Hepatocyte (in vitro differentiated cells): ENCODE measurements at regions not wholly inside any gene's neighbourhood (a gene's known extent, or its start where the extent isn't known, plus 50 kb on each side); places are given as distances from the start of the nearest gene placed in this dataset.
A peak's percentile ranks its signal among the peaks of the same experiment; 100 is the strongest.

Experiments
- DNase-seq: peaks from one replicate; pipeline ENCODE4 v3.0.0-alpha.2; 2016; ENCODE audit warnings: low spot score
- H2AFZ ChIP-seq: fragments of 200-600 bp; sonication (generic); 2 replicates; pipeline ENCODE4 v1.6.0; 2016; ENCODE audit warnings: antibody characterized with exemption, mild to moderate bottlenecking
- H3K27ac ChIP-seq: fragments of 200-600 bp; sonication (generic); 2 replicates; pipeline ENCODE4 v1.5.1; 2016; ENCODE audit warnings: mild to moderate bottlenecking
- H3K27me3 ChIP-seq: fragments of 200-600 bp; sonication (generic); 2 replicates; pipeline ENCODE4 v1.6.1; 2016
- H3K36me3 ChIP-seq: fragments of 200-600 bp; sonication (generic); replicated peaks from 2 replicates; pipeline ENCODE4 v1.5.1; 2016; ENCODE audit warnings: low read depth; ENCODE audit not compliant: insufficient read depth
- H3K4me1 ChIP-seq: fragments of 200-600 bp; sonication (generic); 2 replicates; pipeline ENCODE4 v1.5.1; 2016; ENCODE audit warnings: mild to moderate bottlenecking, moderate library complexity; ENCODE audit not compliant: insufficient read depth
- H3K4me2 ChIP-seq: fragments of 200-600 bp; sonication (generic); 2 replicates; pipeline ENCODE4 v1.6.0; 2016
- H3K4me3 ChIP-seq: fragments of 200-600 bp; sonication (generic); 2 replicates; pipeline ENCODE4 v1.5.1; 2016; ENCODE audit warnings: mild to moderate bottlenecking
- H3K79me2 ChIP-seq: fragments of 200-600 bp; sonication (generic); 2 replicates; pipeline ENCODE4 v1.6.0; 2017; ENCODE audit warnings: mild to moderate bottlenecking
- H3K9me2 ChIP-seq: fragments of 200-600 bp; sonication (generic); replicated peaks from 2 replicates; pipeline ENCODE4 v1.6.0; 2017; ENCODE audit warnings: mild to moderate bottlenecking; ENCODE audit not compliant: insufficient read depth
- H3K9me3 ChIP-seq: fragments of 200-600 bp; sonication (generic); 2 replicates; pipeline ENCODE4 v1.5.1; 2016; ENCODE audit warnings: low read depth, mild to moderate bottlenecking
- H4K20me1 ChIP-seq: fragments of 200-600 bp; sonication (generic); 2 replicates; pipeline ENCODE4 v1.6.0; 2016; ENCODE audit warnings: mild to moderate bottlenecking; ENCODE audit not compliant: insufficient read depth, poor library complexity, severe bottlenecking
- CTCF ChIP-seq: fragments of 200-600 bp; sonication (generic); IDR thresholded peaks from 2 replicates; pipeline ENCODE4 v1.5.1; 2016; ENCODE audit warnings: antibody characterized with exemption, mild to moderate bottlenecking; ENCODE audit not compliant: poor library complexity
- EZH2 ChIP-seq: fragments of 200-600 bp; sonication (generic); IDR thresholded peaks from 2 replicates; pipeline ENCODE4 v1.6.1; 2016; ENCODE audit warnings: antibody characterized with exemption, mild to moderate bottlenecking, borderline replicate concordance
- EZH2phosphoT487 ChIP-seq: fragments of 200-600 bp; sonication (generic); IDR thresholded peaks from one replicate; pipeline ENCODE4 v1.6.1; 2018; ENCODE audit warnings: antibody characterized with exemption, mild to moderate bottlenecking, low read depth, moderate library complexity; ENCODE audit not compliant: unreplicated experiment, severe bottlenecking
- WGBS: methylation state at CpG from one replicate; pipeline ENCODE4 v1.1.6; 2016; ENCODE audit warnings: low lambda C conversion rate; ENCODE audit errors: missing lambda C conversion rate; 5-methylcytosine and 5-hydroxymethylcytosine counted together

DNA sequence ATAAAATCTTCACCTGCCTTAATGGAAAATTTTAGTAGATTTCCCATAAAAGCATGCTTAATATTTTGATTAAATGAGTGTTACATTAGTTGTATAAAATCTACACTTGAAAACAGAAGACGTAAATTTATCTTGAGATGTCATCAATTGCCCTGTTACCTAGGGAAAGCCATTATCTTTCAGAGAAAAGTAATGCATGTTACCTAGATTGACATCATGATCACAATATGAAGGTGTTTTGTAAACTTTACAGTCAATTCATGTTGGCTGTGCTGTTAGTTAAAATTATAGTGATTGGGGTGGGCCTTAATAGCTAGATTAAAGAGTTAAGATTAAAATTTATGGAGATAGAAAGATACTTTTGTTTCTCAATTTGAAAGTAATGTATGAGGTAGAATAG lies 293.2 kb upstream of the PCDH18 start:
- no peak for DNase-seq
- no peak overlapping the region for H3K4me2 ChIP-seq
- H3K27ac ChIP-seq, result no peak overlapping the region
- H3K36me3 ChIP-seq, result no peaks in the 10 kb centered on the region
- H3K4me1 ChIP-seq, result no peaks in the 10 kb centered on the region
- H3K9me2 ChIP-seq, result no peaks in the 10 kb centered on the region
- no peak overlapping the region for H2AFZ ChIP-seq
- H3K79me2 ChIP-seq, result no peaks in the 10 kb centered on the region
- no peak for TF ChIP-seq EZH2phosphoT487
- no peak for TF ChIP-seq CTCF
- TF ChIP-seq EZH2, result no peak
- H3K4me3 ChIP-seq, result no peak overlapping the region
- H3K9me3 ChIP-seq, result no peaks in the 10 kb centered on the region
- H3K27me3 ChIP-seq, result no peaks in the 10 kb centered on the region
- WGBS, result 87% methylated on average over 1 of the region's 1 CpG
- no peaks in the 10 kb centered on the region for H4K20me1 ChIP-seq

- H3K4me2 ChIP-seq, result no peak overlapping the region
- no peaks in the 10 kb centered on the region for H3K79me2 ChIP-seq
- no peak overlapping the region for H3K4me3 ChIP-seq
- no peaks in the 10 kb centered on the region for H3K9me2 ChIP-seq
- H4K20me1 ChIP-seq, result no peaks in the 10 kb centered on the region
- no peaks in the 10 kb centered on the region for H3K27me3 ChIP-seq
- no peak overlapping the region for H2AFZ ChIP-seq
- no peaks in the 10 kb centered on the region for H3K9me3 ChIP-seq
- no peak for DNase-seq
- H3K4me1 ChIP-seq, result no peaks in the 10 kb centered on the region
- no peak overlapping the region for H3K27ac ChIP-seq
- 95% methylated on average over 2 of the region's 2 CpGs for WGBS
- no peaks in the 10 kb centered on the region for H3K36me3 ChIP-seq
- TF ChIP-seq EZH2phosphoT487 (no peak), EZH2 (no peak), CTCF (no peak)
Observed at GRCh38 chr4:137823007-137823406, 290.7 kb upstream of the PCDH18 start.

DNA sequence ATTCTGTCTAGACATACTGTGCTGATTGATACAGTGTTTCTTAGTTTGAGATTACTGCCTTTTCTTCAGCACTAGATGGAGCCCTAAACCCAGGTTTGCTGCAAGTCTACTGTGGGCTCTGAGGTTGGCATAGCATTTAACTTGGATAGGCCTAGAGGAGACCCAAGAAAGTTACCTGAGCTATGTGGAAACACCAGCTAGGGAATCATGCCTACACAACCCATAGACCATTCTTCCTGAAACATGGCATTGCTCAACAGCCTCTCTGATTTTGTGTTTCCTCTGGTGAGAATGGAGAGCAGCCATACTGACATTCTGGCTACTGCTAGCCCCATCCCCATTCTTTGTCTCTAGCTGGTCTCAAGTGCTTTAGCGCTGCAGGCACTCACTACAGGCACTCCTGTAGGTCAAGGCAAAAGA lies 287.7 kb upstream of the PCDH18 start:
- Histone ChIP-seq H3K79me2 (no peaks in the 10 kb centered on the region), H3K9me2 (no peaks in the 10 kb centered on the region), H2AFZ (no peak overlapping the region), H3K4me3 (no peak overlapping the region), H3K27ac (no peak overlapping the region), H3K36me3 (no peaks in the 10 kb centered on the region), H3K9me3 (no peaks in the 10 kb centered on the region), H4K20me1 (no peaks in the 10 kb centered on the region), H3K4me2 (no peak overlapping the region), H3K4me1 (no peaks in the 10 kb centered on the region), H3K27me3 (no peaks in the 10 kb centered on the region)
- TF ChIP-seq CTCF, result peak; percentile 60
- no peak for TF ChIP-seq EZH2
- DNase-seq, result peak; percentile 71
- 91% methylated on average over 1 of the region's 1 CpG for WGBS

- TF ChIP-seq EZH2phosphoT487 (no peak), EZH2 (no peak), CTCF (no peak)
Observed at GRCh38 chr4:137812258-137812657, 280.0 kb upstream of the PCDH18 start.

More at GRCh38 chr4:137812258-137812657, 280.0 kb upstream of the PCDH18 start:
- Histone ChIP-seq H3K9me2 (no peaks in the 10 kb centered on the region), H3K27ac (no peak overlapping the region), H4K20me1 (no peaks in the 10 kb centered on the region), H3K36me3 (no peaks in the 10 kb centered on the region), H3K27me3 (no peaks in the 10 kb centered on the region), H3K79me2 (no peaks in the 10 kb centered on the region), H3K4me3 (no peak overlapping the region), H3K9me3 (no peaks in the 10 kb centered on the region), H3K4me1 (no peaks in the 10 kb centered on the region), H3K4me2 (no peak overlapping the region), H2AFZ (no peak overlapping the region)
- WGBS, result 88% methylated on average over 4 of the region's 4 CpGs
- DNase-seq, result no peak
